ENCODE measurements at regions not wholly inside any gene's neighbourhood (a gene's known extent, or its start where the extent isn't known, plus 50 kb on each side); places are given as distances from the start of the nearest gene placed in this dataset.

- no peak overlapping the region for H3K18ac ChIP-seq (ENCODE audit: insufficient read length, low read depth, low read length)
- no peaks in the 10 kb centered on the region for H3K79me2 ChIP-seq (ENCODE audit: insufficient read depth, low read length)
- no peak overlapping the region for H3K27ac Mint-ChIP-seq
- H2BK15ac ChIP-seq (ENCODE audit: low read depth, low read length), result no peak overlapping the region
- WGBS (ENCODE audit: extremely low coverage, insufficient read length, low lambda C conversion rate), result 100% methylated on average over 1 of the region's 2 CpGs
- peaks cover 4% of the 10 kb centered on the region; the same call in 1 of the 2 replicates for H3K27me3 Mint-ChIP-seq (ENCODE audit: low read depth)
- no peak overlapping the region for H3T11ph ChIP-seq (ENCODE audit: low read length)
- H4K91ac ChIP-seq (ENCODE audit: insufficient read length, low read depth, low read length), result no peak overlapping the region
- H3K4me1 ChIP-seq (ENCODE audit: insufficient read depth, low read length), result no peaks in the 10 kb centered on the region
- no peak overlapping the region for H3K4ac ChIP-seq (ENCODE audit: low read depth, low read length)
- no peak overlapping the region for H3K56ac ChIP-seq (ENCODE audit: insufficient read length, low read depth, low read length)
- H3K79me1 ChIP-seq (ENCODE audit: insufficient read depth, low read depth, low read length, poor library complexity, severe bottlenecking), result no peaks in the 10 kb centered on the region
- H3K36me3 Mint-ChIP-seq (ENCODE audit: insufficient read depth in 1 of 3, low read depth in 3 of 3), result peaks cover 15 to 30% (median 23%) of the 10 kb centered on the region in 3 experiments
- H2BK120ac ChIP-seq (ENCODE audit: low read depth, low read length, poor library complexity, severe bottlenecking), result no peak overlapping the region
- TF ChIP-seq CTCF (conservative IDR thresholded peaks at IDR 0.05), result no peak
- peaks cover 3% of the 10 kb centered on the region in 2 experiments; a peak in 3 of 4 replicates for H3K4me1 Mint-ChIP-seq
- H2BK12ac ChIP-seq (ENCODE audit: insufficient read length, low read depth, low read length), result no peak overlapping the region
- H2BK20ac ChIP-seq (ENCODE audit: low read depth, low read length, poor library complexity, severe bottlenecking), result no peak overlapping the region
- H4K20me1 ChIP-seq (ENCODE audit: control insufficient read depth, insufficient read depth, insufficient read length), result no peaks in the 10 kb centered on the region
- H3K9me3 Mint-ChIP-seq, result peaks cover 14 to 16% of the 10 kb centered on the region in 2 experiments
- no peak overlapping the region for H3K14ac ChIP-seq (ENCODE audit: insufficient read depth, low read length)
- no peaks in the 10 kb centered on the region for H3K23me2 ChIP-seq (ENCODE audit: insufficient read length, low read depth, low read length, poor library complexity, severe bottlenecking)
- no peak overlapping the region for H3K23ac ChIP-seq (ENCODE audit: insufficient read length, low read depth, low read length)
- no peak overlapping the region for H4K8ac ChIP-seq (replicated peaks; ENCODE audit: insufficient read length, low read depth, low read length)
- H3K4me3 Mint-ChIP-seq, result no peak overlapping the region
- H2AFZ ChIP-seq (ENCODE audit: low read length), result no peak overlapping the region
- H3K4me2 ChIP-seq (ENCODE audit: insufficient read depth, insufficient read length, low read length), result no peak overlapping the region
- no peak overlapping the region for H3K27ac ChIP-seq (ENCODE audit: insufficient read length, low read depth, low read length)
- H3K27me3 ChIP-seq (ENCODE audit: insufficient read depth, low read length), result no peaks in the 10 kb centered on the region
- no peak for DNase-seq
- H2BK5ac ChIP-seq (ENCODE audit: insufficient read length, low read length), result no peak overlapping the region
- no peak overlapping the region for H3K9ac ChIP-seq (ENCODE audit: extremely low read depth, insufficient read length, low read length)
- no peaks in the 10 kb centered on the region for H3K9me3 ChIP-seq (ENCODE audit: control insufficient read depth, low read depth, low read length)
- no peak overlapping the region for H4K5ac ChIP-seq (ENCODE audit: insufficient read length, low read depth, low read length)
- H2AK5ac ChIP-seq (ENCODE audit: insufficient read length, low read length), result no peak overlapping the region
Measured at GRCh38 chr7:50943482-50943881, 160.8 kb upstream of the GRB10 start.

Measured in H9 (cell line).